ENCODE measurements at regions not wholly inside any gene's neighbourhood (a gene's known extent, or its start where the extent isn't known, plus 50 kb on each side); places are given as distances from the start of the nearest gene placed in this dataset.
"Not testable (repeated sequence)": the region's sequence is repeated elsewhere in the genome, so short reads cannot be mapped to it uniquely, and the experiment has no call there.

DNA sequence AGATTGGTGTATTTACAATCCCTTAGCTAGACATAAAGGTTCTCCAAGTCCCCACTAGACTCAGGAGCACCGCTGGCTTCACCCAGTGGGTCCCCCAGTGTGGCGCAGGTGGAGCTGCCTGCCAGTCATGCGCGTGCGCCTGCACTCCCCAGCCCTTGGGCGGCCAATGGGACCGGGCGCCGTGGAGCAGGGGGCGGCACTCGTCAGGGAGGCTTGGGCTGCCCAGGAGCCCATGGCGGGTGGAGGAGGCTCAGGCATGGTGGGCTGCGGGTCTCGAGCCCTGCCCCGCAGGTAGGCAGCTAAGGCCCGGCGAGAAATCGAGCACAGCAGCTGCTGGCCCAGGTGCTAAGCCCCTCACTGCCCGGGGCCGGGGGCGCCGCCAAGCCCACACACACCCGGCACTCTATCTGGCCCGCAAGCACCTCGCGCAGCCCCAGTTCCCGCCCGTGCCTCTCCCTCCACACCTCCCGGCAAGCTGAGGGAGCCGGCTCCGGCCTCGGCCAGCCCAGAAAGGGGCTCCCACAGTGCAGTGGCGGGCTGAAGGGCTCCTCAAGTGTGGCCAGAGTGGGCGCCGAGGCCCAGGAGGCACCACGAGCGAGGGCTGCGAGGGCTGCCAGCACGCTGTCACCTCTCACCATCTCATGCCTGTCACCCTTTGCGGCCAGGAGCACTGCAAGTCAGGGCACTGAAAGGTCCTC, 71.1 kb upstream of the MEF2A start:
- TF ChIP-seq, protein P1, sequence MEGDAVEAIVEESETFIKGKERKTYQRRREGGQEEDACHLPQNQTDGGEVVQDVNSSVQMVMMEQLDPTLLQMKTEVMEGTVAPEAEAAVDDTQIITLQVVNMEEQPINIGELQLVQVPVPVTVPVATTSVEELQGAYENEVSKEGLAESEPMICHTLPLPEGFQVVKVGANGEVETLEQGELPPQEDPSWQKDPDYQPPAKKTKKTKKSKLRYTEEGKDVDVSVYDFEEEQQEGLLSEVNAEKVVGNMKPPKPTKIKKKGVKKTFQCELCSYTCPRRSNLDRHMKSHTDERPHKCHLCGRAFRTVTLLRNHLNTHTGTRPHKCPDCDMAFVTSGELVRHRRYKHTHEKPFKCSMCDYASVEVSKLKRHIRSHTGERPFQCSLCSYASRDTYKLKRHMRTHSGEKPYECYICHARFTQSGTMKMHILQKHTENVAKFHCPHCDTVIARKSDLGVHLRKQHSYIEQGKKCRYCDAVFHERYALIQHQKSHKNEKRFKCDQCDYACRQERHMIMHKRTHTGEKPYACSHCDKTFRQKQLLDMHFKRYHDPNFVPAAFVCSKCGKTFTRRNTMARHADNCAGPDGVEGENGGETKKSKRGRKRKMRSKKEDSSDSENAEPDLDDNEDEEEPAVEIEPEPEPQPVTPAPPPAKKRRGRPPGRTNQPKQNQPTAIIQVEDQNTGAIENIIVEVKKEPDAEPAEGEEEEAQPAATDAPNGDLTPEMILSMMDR (IDR thresholded peaks at IDR 0.05): not testable (repeated sequence)
- TF ChIP-seq POLR2A (IDR thresholded peaks at IDR 0.05): not testable (repeated sequence)

Measured in uterus (tissue), 2 donors.